ENCODE measurements at regions not wholly inside any gene's neighbourhood (a gene's known extent, or its start where the extent isn't known, plus 50 kb on each side); places are given as distances from the start of the nearest gene placed in this dataset.

GRCh38 chr13:39809466-39809865, 154.0 kb downstream of the COG6 start:
- TF ChIP-seq, protein P1, sequence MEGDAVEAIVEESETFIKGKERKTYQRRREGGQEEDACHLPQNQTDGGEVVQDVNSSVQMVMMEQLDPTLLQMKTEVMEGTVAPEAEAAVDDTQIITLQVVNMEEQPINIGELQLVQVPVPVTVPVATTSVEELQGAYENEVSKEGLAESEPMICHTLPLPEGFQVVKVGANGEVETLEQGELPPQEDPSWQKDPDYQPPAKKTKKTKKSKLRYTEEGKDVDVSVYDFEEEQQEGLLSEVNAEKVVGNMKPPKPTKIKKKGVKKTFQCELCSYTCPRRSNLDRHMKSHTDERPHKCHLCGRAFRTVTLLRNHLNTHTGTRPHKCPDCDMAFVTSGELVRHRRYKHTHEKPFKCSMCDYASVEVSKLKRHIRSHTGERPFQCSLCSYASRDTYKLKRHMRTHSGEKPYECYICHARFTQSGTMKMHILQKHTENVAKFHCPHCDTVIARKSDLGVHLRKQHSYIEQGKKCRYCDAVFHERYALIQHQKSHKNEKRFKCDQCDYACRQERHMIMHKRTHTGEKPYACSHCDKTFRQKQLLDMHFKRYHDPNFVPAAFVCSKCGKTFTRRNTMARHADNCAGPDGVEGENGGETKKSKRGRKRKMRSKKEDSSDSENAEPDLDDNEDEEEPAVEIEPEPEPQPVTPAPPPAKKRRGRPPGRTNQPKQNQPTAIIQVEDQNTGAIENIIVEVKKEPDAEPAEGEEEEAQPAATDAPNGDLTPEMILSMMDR (IDR thresholded peaks at IDR 0.05; ENCODE audit: low read length) = no peak
- no peak for TF ChIP-seq EZH2 (IDR thresholded peaks at IDR 0.05; ENCODE audit: borderline replicate concordance, low read length)
